GM12864 (cell line): ENCODE measurements at regions not wholly inside any gene's neighbourhood (a gene's known extent, or its start where the extent isn't known, plus 50 kb on each side); places are given as distances from the start of the nearest gene placed in this dataset.
A peak's percentile ranks its signal among the peaks of the same experiment; 100 is the strongest.

Source experiments
- DNase-seq: peaks from one replicate; pipeline ENCODE4 v3.0.0-alpha.2; 2011; ENCODE audit warnings: low read depth
- H3K4me3 ChIP-seq: 2 replicates; pipeline ENCODE4 v1.5.1; 2011; ENCODE audit warnings: mild to moderate bottlenecking, low read depth, low read length, control low read depth
- CTCF ChIP-seq: IDR thresholded peaks from 2 replicates; pipeline ENCODE4 v1.5.1; 2011; ENCODE audit warnings: low read depth, mild to moderate bottlenecking, moderate library complexity, low read length, control low read depth, inconsistent platforms; ENCODE audit errors: missing control alignments

GRCh38 chr3:144287001-144287400 is 315.4 kb downstream of the DIPK2A start:
- TF ChIP-seq CTCF, result no peak
- H3K4me3 ChIP-seq, result no peak overlapping the region
- no peak for DNase-seq

GRCh38 chr3:144289057-144289456 is 317.4 kb downstream of the DIPK2A start:
- no peak overlapping the region for H3K4me3 ChIP-seq
- DNase-seq, result no peak
- TF ChIP-seq CTCF, result no peak

- DNase-seq, result peak; percentile 31
- H3K4me3 ChIP-seq, result no peak overlapping the region
- no peak for TF ChIP-seq CTCF
These were observed 323.3 kb downstream of the DIPK2A start for GRCh38 chr3:144294659-144295538.

- DNase-seq, result no peak
- no peak overlapping the region for H3K4me3 ChIP-seq
- TF ChIP-seq CTCF, result no peak
These were observed 324.0 kb downstream of the DIPK2A start for GRCh38 chr3:144295613-144296012.

- no peak for TF ChIP-seq CTCF
- no peak overlapping the region for H3K4me3 ChIP-seq
- DNase-seq, result no peak
These were observed 325.2 kb downstream of the DIPK2A start for GRCh38 chr3:144296808-144297207.

- no peak overlapping the region for H3K4me3 ChIP-seq
- TF ChIP-seq CTCF, result no peak
- no peak for DNase-seq
These were observed 330.2 kb downstream of the DIPK2A start for GRCh38 chr3:144301863-144302262.

- no peak overlapping the region for H3K4me3 ChIP-seq
- DNase-seq, result no peak
- no peak for TF ChIP-seq CTCF
These were observed 336.3 kb downstream of the DIPK2A start for GRCh38 chr3:144307951-144308350.
